ENCODE measurements at regions not wholly inside any gene's neighbourhood (a gene's known extent, or its start where the extent isn't known, plus 50 kb on each side); places are given as distances from the start of the nearest gene placed in this dataset.

- TF ChIP-seq ZBTB11 (CRISPR knock-in tag; IDR thresholded peaks at IDR 0.05) = no peak
- TF ChIP-seq ZNF592 (IDR thresholded peaks at IDR 0.05) = no peak
- TF ChIP-seq THAP12 (CRISPR knock-in tag; IDR thresholded peaks at IDR 0.05) = no peak
- TF ChIP-seq KAT7 (CRISPR knock-in tag; IDR thresholded peaks at IDR 0.05; ENCODE audit: borderline replicate concordance) = no peak
Measured at GRCh38 chr9:86636038-86636437, 281.8 kb upstream of the TUT7 start (continued).

All from K562 (cell line).